HFFc6 (cell line): ENCODE measurements at regions not wholly inside any gene's neighbourhood (a gene's known extent, or its start where the extent isn't known, plus 50 kb on each side); places are given as distances from the start of the nearest gene placed in this dataset.
"Not testable (repeated sequence)": the region's sequence is repeated elsewhere in the genome, so short reads cannot be mapped to it uniquely, and the experiment has no call there.

Experiments used
- DNase-seq: peaks from one replicate; pipeline ENCODE4 v3.0.0-alpha.2; 2018
- H3K27ac Mint-ChIP-seq: 2 replicates; pipeline ENCODE4 v1.8.0; 2020; ENCODE audit warnings: mild to moderate bottlenecking, mixed read lengths
- H3K27me3 Mint-ChIP-seq: 2 replicates; pipeline ENCODE4 v1.8.0; 2021; ENCODE audit warnings: mild to moderate bottlenecking, moderate library complexity, mixed read lengths; ENCODE audit not compliant: insufficient read depth
- H3K36me3 Mint-ChIP-seq: 2 replicates; pipeline ENCODE4 v1.8.0; 2021; ENCODE audit warnings: low read depth, mixed read lengths
- H3K4me1 Mint-ChIP-seq: 2 replicates; pipeline ENCODE4 v1.8.0; 2020; ENCODE audit warnings: low read depth, mixed read lengths
- H3K4me3 Mint-ChIP-seq: 2 replicates; pipeline ENCODE4 v1.8.0; 2020; ENCODE audit warnings: mild to moderate bottlenecking, moderate library complexity, mixed read lengths
- H3K9me3 Mint-ChIP-seq: 2 replicates; pipeline ENCODE4 v1.8.0; 2020; ENCODE audit warnings: mild to moderate bottlenecking, mixed read lengths
- TF ChIP-seq, protein P1 (sequence below): fragments of 200-600 bp; sonication (generic); IDR thresholded peaks from 2 replicates; pipeline ENCODE4 v1.5.0; 2021; ENCODE audit warnings: antibody characterized with exemption, mild to moderate bottlenecking

GRCh38 chr7:65279795-65280194, 93.9 kb upstream of the ZNF92 start:
- Mint-ChIP-seq H3K27me3 (peaks cover 2% of the 10 kb centered on the region; the same call in 1 of the 2 replicates), H3K27ac (no peak overlapping the region), H3K36me3 (no peaks in the 10 kb centered on the region), H3K4me3 (no peak overlapping the region), H3K4me1 (no peaks in the 10 kb centered on the region), H3K9me3 (peaks cover 20% of the 10 kb centered on the region; the same call in 1 of the 2 replicates)
- no peak for DNase-seq
- TF ChIP-seq, protein P1, sequence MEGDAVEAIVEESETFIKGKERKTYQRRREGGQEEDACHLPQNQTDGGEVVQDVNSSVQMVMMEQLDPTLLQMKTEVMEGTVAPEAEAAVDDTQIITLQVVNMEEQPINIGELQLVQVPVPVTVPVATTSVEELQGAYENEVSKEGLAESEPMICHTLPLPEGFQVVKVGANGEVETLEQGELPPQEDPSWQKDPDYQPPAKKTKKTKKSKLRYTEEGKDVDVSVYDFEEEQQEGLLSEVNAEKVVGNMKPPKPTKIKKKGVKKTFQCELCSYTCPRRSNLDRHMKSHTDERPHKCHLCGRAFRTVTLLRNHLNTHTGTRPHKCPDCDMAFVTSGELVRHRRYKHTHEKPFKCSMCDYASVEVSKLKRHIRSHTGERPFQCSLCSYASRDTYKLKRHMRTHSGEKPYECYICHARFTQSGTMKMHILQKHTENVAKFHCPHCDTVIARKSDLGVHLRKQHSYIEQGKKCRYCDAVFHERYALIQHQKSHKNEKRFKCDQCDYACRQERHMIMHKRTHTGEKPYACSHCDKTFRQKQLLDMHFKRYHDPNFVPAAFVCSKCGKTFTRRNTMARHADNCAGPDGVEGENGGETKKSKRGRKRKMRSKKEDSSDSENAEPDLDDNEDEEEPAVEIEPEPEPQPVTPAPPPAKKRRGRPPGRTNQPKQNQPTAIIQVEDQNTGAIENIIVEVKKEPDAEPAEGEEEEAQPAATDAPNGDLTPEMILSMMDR: no peak

DNA sequence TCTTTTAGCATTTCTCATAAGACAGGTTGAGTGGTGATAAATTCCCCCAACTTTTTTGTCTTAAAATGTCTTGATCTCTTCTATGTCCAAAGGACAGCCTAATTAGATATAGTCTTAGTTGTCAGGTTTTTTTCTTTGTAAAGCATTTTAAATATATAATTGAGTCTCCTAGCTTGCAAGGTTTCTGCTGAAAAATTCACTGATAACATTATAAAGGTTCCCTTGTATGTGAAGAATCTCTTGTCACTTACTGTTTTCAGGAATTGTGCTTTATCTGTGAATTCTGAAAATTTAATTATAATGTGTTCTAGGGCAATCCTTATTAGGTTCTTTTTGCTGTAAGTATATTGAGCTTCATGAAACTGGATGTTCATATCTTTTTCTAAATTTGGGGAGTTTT, 96.8 kb upstream of the ZNF92 start:
- Mint-ChIP-seq H3K4me1 (no peaks in the 10 kb centered on the region), H3K4me3 (no peak overlapping the region)

DNA sequence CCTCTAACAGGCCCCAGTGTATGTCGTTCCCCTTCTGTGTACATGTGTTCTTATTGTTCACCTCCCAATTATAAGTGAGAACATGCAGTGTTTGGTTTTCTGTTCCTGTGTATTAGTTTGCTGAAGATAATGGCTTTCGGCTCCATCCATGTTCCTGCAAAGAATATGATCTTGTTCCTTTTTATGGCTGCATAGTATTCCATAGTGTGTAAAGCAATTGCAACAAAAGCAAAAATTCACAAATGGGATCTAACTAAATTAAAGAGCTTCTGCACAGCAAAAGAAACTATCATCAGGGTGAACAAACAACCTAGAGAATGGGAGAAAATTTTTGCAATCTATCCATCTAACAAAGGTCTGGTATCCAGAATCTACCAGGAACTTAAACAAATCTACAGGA, 102.2 kb upstream of the ZNF92 start:
- H3K27me3 Mint-ChIP-seq, H3K4me3 Mint-ChIP-seq, H3K27ac Mint-ChIP-seq, H3K4me1 Mint-ChIP-seq, DNase-seq, H3K36me3 Mint-ChIP-seq: not testable (repeated sequence)
- H3K9me3 Mint-ChIP-seq: peaks cover 14% of the 10 kb centered on the region; the same call in 1 of the 2 replicates

More for the DNA sequence above, 96.8 kb upstream of the ZNF92 start:
- H3K36me3 Mint-ChIP-seq: no peaks in the 10 kb centered on the region
- H3K9me3 Mint-ChIP-seq: peaks cover 26% of the 10 kb centered on the region; the same call in 1 of the 2 replicates
- H3K27me3 Mint-ChIP-seq: no peaks in the 10 kb centered on the region
- no peak overlapping the region for H3K27ac Mint-ChIP-seq
- no peak for DNase-seq
- TF ChIP-seq, protein P1: no peak

DNA sequence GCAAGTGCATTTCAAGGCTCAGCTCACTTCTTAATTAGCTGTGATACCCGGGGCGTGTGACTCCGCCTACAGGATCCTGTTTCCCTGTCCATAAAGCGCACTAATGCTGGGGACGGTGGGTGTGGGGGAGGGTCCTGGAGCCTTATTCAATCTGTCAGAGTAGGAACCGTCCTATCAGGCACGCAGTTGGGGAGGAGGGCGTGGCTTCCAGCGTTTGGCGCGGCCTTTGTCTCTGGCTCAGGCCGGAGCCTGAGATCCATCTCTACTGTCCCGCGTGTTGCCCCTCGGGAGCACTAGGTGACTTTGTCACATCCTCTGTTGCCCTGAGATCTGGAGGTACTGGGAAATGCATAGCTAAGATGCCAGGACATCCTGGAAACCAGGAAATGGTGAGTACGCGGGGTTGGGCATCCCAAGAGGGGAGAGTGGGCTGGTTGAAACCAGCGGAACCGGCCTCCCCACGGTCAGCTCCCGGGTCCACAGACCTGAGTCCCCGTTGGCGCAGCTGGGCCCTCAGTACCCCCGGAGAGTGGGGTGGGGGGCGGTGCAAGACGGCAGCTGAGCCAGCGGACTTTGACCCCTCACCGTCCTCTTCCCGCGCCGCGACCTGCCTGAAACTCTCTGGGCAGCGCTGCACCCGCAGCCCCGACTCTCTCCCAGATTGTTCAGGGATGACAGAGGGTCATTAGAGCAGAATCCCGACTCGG, 104.4 kb upstream of the ZNF92 start:
- no peak for DNase-seq
- H3K9me3 Mint-ChIP-seq: peaks cover under 1% of the 10 kb centered on the region; the same call in 1 of the 2 replicates
- H3K4me3 Mint-ChIP-seq: no peak overlapping the region
- no peaks in the 10 kb centered on the region for H3K36me3 Mint-ChIP-seq
- TF ChIP-seq, protein P1: no peak
- H3K27me3 Mint-ChIP-seq: peaks cover 6% of the 10 kb centered on the region; the same call in 1 of the 2 replicates
- H3K27ac Mint-ChIP-seq: no peak overlapping the region
- no peaks in the 10 kb centered on the region for H3K4me1 Mint-ChIP-seq

DNA sequence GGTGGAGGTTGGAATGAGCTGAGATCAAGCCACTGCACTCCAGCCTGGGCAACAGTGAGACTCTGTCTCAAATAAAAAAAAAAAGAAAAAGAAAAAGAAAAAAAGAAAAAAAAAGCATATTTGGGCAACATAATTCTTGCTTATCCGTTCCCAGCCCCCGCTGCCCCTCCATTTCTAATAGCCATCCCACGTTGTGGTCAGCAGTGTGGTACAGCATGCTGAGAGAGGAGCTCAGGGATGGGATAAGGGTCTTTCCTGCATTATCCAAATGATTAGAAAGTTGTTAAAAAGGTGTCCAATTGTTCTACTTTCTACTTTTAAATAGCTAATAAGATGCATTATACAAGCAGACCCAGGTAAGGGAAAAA, 104.9 kb upstream of the ZNF92 start:
- Mint-ChIP-seq H3K9me3 (no peaks in the 10 kb centered on the region), H3K27ac (no peak overlapping the region), H3K4me3 (no peak overlapping the region), H3K27me3 (peaks cover 6% of the 10 kb centered on the region; the same call in 1 of the 2 replicates), H3K4me1 (no peaks in the 10 kb centered on the region), H3K36me3 (no peaks in the 10 kb centered on the region)
- TF ChIP-seq, protein P1: no peak
- no peak for DNase-seq

GRCh38 chr7:65265933-65266519, 107.6 kb upstream of the ZNF92 start:
- DNase-seq: no peak
- no peak overlapping the region for H3K27ac Mint-ChIP-seq
- H3K36me3 Mint-ChIP-seq: no peaks in the 10 kb centered on the region
- H3K9me3 Mint-ChIP-seq: no peaks in the 10 kb centered on the region
- TF ChIP-seq, protein P1: no peak
- H3K4me3 Mint-ChIP-seq: no peak overlapping the region
- peaks cover 4% of the 10 kb centered on the region; the same call in 1 of the 2 replicates for H3K27me3 Mint-ChIP-seq
- no peaks in the 10 kb centered on the region for H3K4me1 Mint-ChIP-seq
